Neural progenitor cell (in vitro differentiated cells): ENCODE measurements at regions not wholly inside any gene's neighbourhood (a gene's known extent, or its start where the extent isn't known, plus 50 kb on each side); places are given as distances from the start of the nearest gene placed in this dataset.

Source experiments
- DNase-seq: peaks from one replicate; pipeline ENCODE4 v3.0.0-alpha.2; 2016; ENCODE audit warnings: low spot score
- H2AFZ ChIP-seq: fragments of 200-600 bp; sonication (generic); replicated peaks from 2 replicates; pipeline ENCODE4 v1.6.1; 2016; ENCODE audit warnings: antibody characterized with exemption
- H3F3A ChIP-seq: fragments of 200-600 bp; sonication (generic); 2 replicates; pipeline ENCODE4 v1.6.1; 2016; ENCODE audit warnings: antibody characterized with exemption, low read depth
- H3K27ac ChIP-seq: fragments of 200-600 bp; sonication (generic); 2 replicates; pipeline ENCODE4 v1.5.1; 2016; ENCODE audit warnings: mild to moderate bottlenecking
- H3K27me3 ChIP-seq: fragments of 200-600 bp; sonication (generic); 2 replicates; pipeline ENCODE4 v1.6.1; 2016; ENCODE audit warnings: mild to moderate bottlenecking, moderate library complexity
- H3K36me3 ChIP-seq: fragments of 200-600 bp; sonication (generic); 2 replicates; pipeline ENCODE4 v1.5.1; 2016
- H3K4me1 ChIP-seq: fragments of 200-600 bp; sonication (generic); 2 replicates; pipeline ENCODE4 v1.6.1; 2016; ENCODE audit warnings: mixed run types
- H3K4me2 ChIP-seq: fragments of 200-600 bp; sonication (generic); 2 replicates; pipeline ENCODE4 v1.6.1; 2016
- H3K4me3 ChIP-seq: fragments of 200-600 bp; sonication (generic); 2 replicates; pipeline ENCODE4 v1.5.1; 2016
- H3K79me2 ChIP-seq: fragments of 200-600 bp; sonication (generic); 2 replicates; pipeline ENCODE4 v1.6.1; 2016; ENCODE audit warnings: low read depth
- H3K9ac ChIP-seq: fragments of 200-600 bp; sonication (generic); 2 replicates; pipeline ENCODE4 v1.6.1; 2016
- H3K9me3 ChIP-seq: fragments of 200-600 bp; sonication (generic); 2 replicates; pipeline ENCODE4 v1.5.1; 2016; ENCODE audit warnings: low read depth
- H4K20me1 ChIP-seq: fragments of 200-600 bp; sonication (generic); 2 replicates; pipeline ENCODE4 v1.6.1; 2016; ENCODE audit warnings: low read depth
- H3K27ac Mint-ChIP-seq: 3 replicates; pipeline ENCODE4 v1.8.0; 2021; ENCODE audit warnings: mixed read lengths
- H3K27me3 Mint-ChIP-seq: 2 replicates; pipeline ENCODE4 v1.8.0; 2022; ENCODE audit warnings: low read depth, mild to moderate bottlenecking, inconsistent platforms, moderate library complexity, mixed read lengths; ENCODE audit not compliant: insufficient read depth
- H3K36me3 Mint-ChIP-seq: 3 replicates; pipeline ENCODE4 v1.8.0; 2021; ENCODE audit warnings: mixed read lengths
- H3K4me1 Mint-ChIP-seq: 3 replicates; pipeline ENCODE4 v1.8.0; 2021; ENCODE audit warnings: mixed read lengths
- H3K4me3 Mint-ChIP-seq: 3 replicates; pipeline ENCODE4 v1.8.0; 2021; ENCODE audit warnings: mild to moderate bottlenecking, moderate library complexity, mixed read lengths
- H3K9me3 Mint-ChIP-seq: 3 replicates; pipeline ENCODE4 v1.8.0; 2020; ENCODE audit warnings: mixed read lengths
- EZH2 ChIP-seq: fragments of 200-600 bp; sonication (generic); IDR thresholded peaks from 2 replicates; pipeline ENCODE4 v1.6.1; 2017; ENCODE audit warnings: antibody characterized with exemption, mild to moderate bottlenecking, moderate library complexity
- EZH2phosphoT487 ChIP-seq: fragments of 200-600 bp; sonication (generic); IDR thresholded peaks from 2 replicates; pipeline ENCODE4 v1.6.1; 2017; ENCODE audit warnings: antibody characterized with exemption
- TF ChIP-seq, protein P1 (sequence below): fragments of 200-600 bp; sonication (generic); IDR thresholded peaks from 2 replicates; pipeline ENCODE4 v1.5.1; 2017; ENCODE audit warnings: antibody characterized with exemption, mild to moderate bottlenecking

DNA sequence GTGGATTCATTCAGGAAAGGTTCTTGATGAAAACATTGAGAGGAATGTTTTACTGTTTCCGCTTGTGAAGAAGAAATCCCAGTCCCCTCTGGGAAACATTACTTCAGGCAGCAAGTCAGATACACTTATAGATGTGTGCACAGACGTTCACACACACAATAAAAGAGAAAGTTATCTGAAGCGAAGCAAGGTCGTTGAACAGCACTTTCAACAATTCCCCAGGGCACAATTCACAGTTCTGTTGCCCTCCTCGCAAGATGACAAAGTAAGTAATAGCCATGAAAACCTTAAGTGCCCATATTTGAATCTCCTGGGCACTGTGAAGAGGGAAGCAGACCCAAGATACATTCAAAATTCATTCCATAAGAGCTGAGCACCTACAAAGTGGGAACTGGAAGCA lies 156.6 kb upstream of the CAND1 start:
- TF ChIP-seq EZH2phosphoT487 (no peak), EZH2 (no peak)
- TF ChIP-seq, protein P1, sequence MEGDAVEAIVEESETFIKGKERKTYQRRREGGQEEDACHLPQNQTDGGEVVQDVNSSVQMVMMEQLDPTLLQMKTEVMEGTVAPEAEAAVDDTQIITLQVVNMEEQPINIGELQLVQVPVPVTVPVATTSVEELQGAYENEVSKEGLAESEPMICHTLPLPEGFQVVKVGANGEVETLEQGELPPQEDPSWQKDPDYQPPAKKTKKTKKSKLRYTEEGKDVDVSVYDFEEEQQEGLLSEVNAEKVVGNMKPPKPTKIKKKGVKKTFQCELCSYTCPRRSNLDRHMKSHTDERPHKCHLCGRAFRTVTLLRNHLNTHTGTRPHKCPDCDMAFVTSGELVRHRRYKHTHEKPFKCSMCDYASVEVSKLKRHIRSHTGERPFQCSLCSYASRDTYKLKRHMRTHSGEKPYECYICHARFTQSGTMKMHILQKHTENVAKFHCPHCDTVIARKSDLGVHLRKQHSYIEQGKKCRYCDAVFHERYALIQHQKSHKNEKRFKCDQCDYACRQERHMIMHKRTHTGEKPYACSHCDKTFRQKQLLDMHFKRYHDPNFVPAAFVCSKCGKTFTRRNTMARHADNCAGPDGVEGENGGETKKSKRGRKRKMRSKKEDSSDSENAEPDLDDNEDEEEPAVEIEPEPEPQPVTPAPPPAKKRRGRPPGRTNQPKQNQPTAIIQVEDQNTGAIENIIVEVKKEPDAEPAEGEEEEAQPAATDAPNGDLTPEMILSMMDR = no peak
- Histone ChIP-seq H3K27ac (no peak overlapping the region), H3K9me3 (no peaks in the 10 kb centered on the region), H2AFZ (no peak overlapping the region), H3K4me1 (peaks cover 15% of the 10 kb centered on the region), H3K4me3 (no peak overlapping the region), H3K4me2 (no peak overlapping the region), H3K79me2 (no peaks in the 10 kb centered on the region), H4K20me1 (no peaks in the 10 kb centered on the region), H3K9ac (no peak overlapping the region), H3K36me3 (no peaks in the 10 kb centered on the region), H3F3A (no peaks in the 10 kb centered on the region), H3K27me3 (no peaks in the 10 kb centered on the region)
- Mint-ChIP-seq H3K9me3 (peaks cover 4% of the 10 kb centered on the region), H3K27me3 (peaks cover 4% of the 10 kb centered on the region), H3K4me1 (no peaks in the 10 kb centered on the region), H3K4me3 (no peak overlapping the region), H3K27ac (no peak overlapping the region), H3K36me3 (no peaks in the 10 kb centered on the region)
- DNase-seq = no peak

DNA sequence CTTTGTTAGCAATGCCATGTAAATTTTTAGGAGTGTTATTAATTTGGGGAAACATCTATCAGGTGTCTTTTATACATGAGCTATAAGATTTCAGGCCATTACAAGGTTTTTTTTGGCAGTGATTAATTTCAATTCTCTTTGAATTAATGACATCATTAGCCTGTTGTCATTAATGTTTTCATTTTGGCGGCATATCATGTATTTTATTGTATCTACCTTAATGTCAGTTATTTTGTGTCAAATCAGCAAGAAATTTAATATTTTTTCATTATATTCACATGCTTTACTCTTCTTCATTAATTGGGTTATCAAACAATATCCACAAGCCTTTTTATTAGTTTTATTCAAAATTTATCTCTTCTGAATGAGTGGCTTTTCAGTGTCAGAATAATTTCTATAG lies 153.0 kb upstream of the CAND1 start:
- no peak for DNase-seq
- no peaks in the 10 kb centered on the region for H3K27me3 ChIP-seq
- no peak overlapping the region for H3K4me2 ChIP-seq
- H3K9ac ChIP-seq = no peak overlapping the region
- no peaks in the 10 kb centered on the region for H4K20me1 ChIP-seq
- TF ChIP-seq EZH2 = no peak
- H3K79me2 ChIP-seq = no peaks in the 10 kb centered on the region
- no peaks in the 10 kb centered on the region for H3F3A ChIP-seq
- peaks cover 2% of the 10 kb centered on the region for H3K4me1 Mint-ChIP-seq
- no peaks in the 10 kb centered on the region for H3K36me3 ChIP-seq
- no peak overlapping the region for H2AFZ ChIP-seq
- no peak overlapping the region for H3K4me3 Mint-ChIP-seq
- no peaks in the 10 kb centered on the region for H3K9me3 ChIP-seq
- peaks cover 15% of the 10 kb centered on the region for H3K4me1 ChIP-seq
- H3K4me3 ChIP-seq = no peak overlapping the region
- H3K27ac ChIP-seq = no peak overlapping the region
- H3K9me3 Mint-ChIP-seq = no peaks in the 10 kb centered on the region
- H3K27me3 Mint-ChIP-seq = peaks cover 2% of the 10 kb centered on the region
- no peak overlapping the region for H3K27ac Mint-ChIP-seq
- no peaks in the 10 kb centered on the region for H3K36me3 Mint-ChIP-seq

DNA sequence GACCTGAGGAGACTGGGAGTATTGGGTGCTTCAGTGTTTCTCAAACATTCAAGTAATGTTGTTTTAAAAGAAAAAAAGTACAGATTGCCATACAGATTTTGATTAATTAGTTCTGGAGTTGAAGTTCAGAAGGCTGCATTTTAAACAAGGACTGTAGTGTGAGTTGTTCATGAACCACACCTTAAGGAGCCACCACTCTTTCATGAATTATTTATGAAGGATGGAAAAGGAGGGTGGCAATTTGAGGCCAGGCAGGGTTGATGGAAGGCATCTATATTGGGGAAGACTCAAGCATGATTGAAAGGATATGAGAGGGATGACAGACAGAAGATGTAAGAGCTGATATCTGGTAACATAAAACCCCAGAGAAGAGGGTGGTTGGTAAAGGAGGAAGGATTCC lies 146.6 kb upstream of the CAND1 start:
- no peaks in the 10 kb centered on the region for H3K27me3 ChIP-seq
- no peaks in the 10 kb centered on the region for H4K20me1 ChIP-seq
- peaks cover 2% of the 10 kb centered on the region for H3K4me1 Mint-ChIP-seq
- no peaks in the 10 kb centered on the region for H3K36me3 ChIP-seq
- H2AFZ ChIP-seq = no peak overlapping the region
- H3K4me2 ChIP-seq = no peak overlapping the region
- H3K27ac Mint-ChIP-seq = no peak overlapping the region
- no peak overlapping the region for H3K4me3 Mint-ChIP-seq
- no peak overlapping the region for H3K27ac ChIP-seq
- no peaks in the 10 kb centered on the region for H3K4me1 ChIP-seq
- H3K9ac ChIP-seq = no peak overlapping the region
- no peak for DNase-seq
- no peaks in the 10 kb centered on the region for H3K9me3 ChIP-seq
- no peaks in the 10 kb centered on the region for H3F3A ChIP-seq
- no peak overlapping the region for H3K4me3 ChIP-seq
- H3K27me3 Mint-ChIP-seq = no peaks in the 10 kb centered on the region
- TF ChIP-seq EZH2phosphoT487 = no peak
- TF ChIP-seq, protein P1 = no peak
- TF ChIP-seq EZH2 = no peak
- H3K36me3 Mint-ChIP-seq = no peaks in the 10 kb centered on the region
- no peaks in the 10 kb centered on the region for H3K79me2 ChIP-seq
- H3K9me3 Mint-ChIP-seq = no peaks in the 10 kb centered on the region

DNA sequence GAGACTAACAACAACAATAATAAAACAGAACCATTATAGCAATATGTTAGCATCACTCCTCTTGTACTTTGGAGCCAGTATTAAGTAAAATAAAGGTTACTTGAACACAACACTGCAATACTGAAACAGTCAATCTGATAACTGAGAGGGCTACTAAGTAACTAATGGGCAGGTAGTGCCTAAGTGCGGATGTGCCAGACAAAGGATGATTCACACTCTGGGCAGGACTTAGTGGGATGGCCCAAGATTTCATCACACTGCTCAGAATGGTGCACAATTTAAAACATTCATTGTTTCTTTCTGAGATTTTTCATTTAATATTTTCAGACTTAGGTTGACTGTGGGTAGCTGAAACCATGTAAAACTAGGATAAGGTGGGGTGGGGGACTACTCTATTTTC lies 131.9 kb upstream of the CAND1 start:
- no peak overlapping the region for H3K27ac Mint-ChIP-seq
- H3K79me2 ChIP-seq = no peaks in the 10 kb centered on the region
- H3K4me2 ChIP-seq = no peak overlapping the region
- no peaks in the 10 kb centered on the region for H4K20me1 ChIP-seq
- no peak overlapping the region for H3K4me3 Mint-ChIP-seq
- no peaks in the 10 kb centered on the region for H3K36me3 ChIP-seq
- H3K27me3 Mint-ChIP-seq = no peaks in the 10 kb centered on the region
- no peaks in the 10 kb centered on the region for H3F3A ChIP-seq
- H3K27me3 ChIP-seq = no peaks in the 10 kb centered on the region
- no peaks in the 10 kb centered on the region for H3K9me3 ChIP-seq
- H3K9me3 Mint-ChIP-seq = no peaks in the 10 kb centered on the region
- no peak overlapping the region for H3K27ac ChIP-seq
- DNase-seq = no peak
- TF ChIP-seq EZH2phosphoT487 = no peak
- no peak for TF ChIP-seq EZH2
- TF ChIP-seq, protein P1 = no peak
- H3K4me3 ChIP-seq = no peak overlapping the region
- peaks cover 13% of the 10 kb centered on the region for H3K4me1 ChIP-seq
- no peak overlapping the region for H3K9ac ChIP-seq
- peaks cover 5% of the 10 kb centered on the region for H3K4me1 Mint-ChIP-seq
- no peak overlapping the region for H2AFZ ChIP-seq
- H3K36me3 Mint-ChIP-seq = no peaks in the 10 kb centered on the region
